ENCODE measurements at regions not wholly inside any gene's neighbourhood (a gene's known extent, or its start where the extent isn't known, plus 50 kb on each side); places are given as distances from the start of the nearest gene placed in this dataset.

DNA sequence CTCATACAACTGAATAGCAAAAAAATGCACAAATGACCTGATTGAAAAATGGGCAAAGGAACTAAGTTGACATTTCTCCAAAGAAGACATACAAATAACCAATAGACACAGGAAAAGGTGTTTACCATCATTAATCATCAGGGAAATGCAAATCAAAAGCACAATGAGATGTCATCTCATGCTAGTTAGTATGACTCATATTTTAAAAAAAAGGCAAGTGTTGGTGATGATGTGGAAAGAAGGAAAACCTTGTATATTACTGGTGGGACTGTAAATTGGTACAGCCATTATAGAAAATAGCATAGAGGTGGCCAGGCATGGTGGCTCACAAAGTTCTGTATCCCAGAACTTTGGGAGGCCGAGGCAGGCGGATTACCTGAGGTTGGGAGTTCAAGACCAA is 232.5 kb upstream of the ZFHX3 start:
- DNase-seq (ENCODE audit: low spot score in 2 of 2) = no peak
- WGBS, 2 donors = 96 to 97% methylated on average over 2 of the region's 2 CpGs
- Histone ChIP-seq H3K27me3 (no peaks in the 10 kb centered on the region), H3K27ac (no peak overlapping the region), H3K36me3 (no peaks in the 10 kb centered on the region), H3K9me3 (no peaks in the 10 kb centered on the region), H3K4me1 (no peaks in the 10 kb centered on the region), H3K4me3 (no peak overlapping the region)
- TF ChIP-seq, protein P1, sequence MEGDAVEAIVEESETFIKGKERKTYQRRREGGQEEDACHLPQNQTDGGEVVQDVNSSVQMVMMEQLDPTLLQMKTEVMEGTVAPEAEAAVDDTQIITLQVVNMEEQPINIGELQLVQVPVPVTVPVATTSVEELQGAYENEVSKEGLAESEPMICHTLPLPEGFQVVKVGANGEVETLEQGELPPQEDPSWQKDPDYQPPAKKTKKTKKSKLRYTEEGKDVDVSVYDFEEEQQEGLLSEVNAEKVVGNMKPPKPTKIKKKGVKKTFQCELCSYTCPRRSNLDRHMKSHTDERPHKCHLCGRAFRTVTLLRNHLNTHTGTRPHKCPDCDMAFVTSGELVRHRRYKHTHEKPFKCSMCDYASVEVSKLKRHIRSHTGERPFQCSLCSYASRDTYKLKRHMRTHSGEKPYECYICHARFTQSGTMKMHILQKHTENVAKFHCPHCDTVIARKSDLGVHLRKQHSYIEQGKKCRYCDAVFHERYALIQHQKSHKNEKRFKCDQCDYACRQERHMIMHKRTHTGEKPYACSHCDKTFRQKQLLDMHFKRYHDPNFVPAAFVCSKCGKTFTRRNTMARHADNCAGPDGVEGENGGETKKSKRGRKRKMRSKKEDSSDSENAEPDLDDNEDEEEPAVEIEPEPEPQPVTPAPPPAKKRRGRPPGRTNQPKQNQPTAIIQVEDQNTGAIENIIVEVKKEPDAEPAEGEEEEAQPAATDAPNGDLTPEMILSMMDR (IDR thresholded peaks at IDR 0.05) = no peak
- TF ChIP-seq POLR2A (IDR thresholded peaks at IDR 0.05) = no peak
- TF ChIP-seq EP300 (IDR thresholded peaks at IDR 0.05) = no peak

DNA sequence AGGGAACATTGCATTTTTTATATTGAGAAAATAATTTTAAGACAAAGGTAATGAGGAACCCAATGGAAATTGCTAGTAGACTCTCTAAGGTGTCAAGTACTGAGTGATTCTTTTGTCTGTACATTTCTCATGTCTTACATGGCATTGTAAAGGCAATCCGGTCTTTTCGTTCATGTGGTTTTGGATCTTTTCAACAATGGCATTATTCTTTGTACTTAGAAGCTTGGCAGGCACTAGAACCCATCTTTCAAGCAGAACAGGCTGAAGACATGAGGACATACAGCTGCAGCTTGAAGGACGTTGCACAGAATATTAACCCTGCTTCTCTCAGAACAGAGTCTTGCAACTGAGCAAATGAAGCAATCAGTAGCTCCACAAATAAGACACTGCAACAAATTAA is 231.5 kb upstream of the ZFHX3 start:
- H3K4me1 ChIP-seq = no peaks in the 10 kb centered on the region
- no peak overlapping the region for H3K27ac ChIP-seq
- no peak overlapping the region for H3K4me3 ChIP-seq
- H3K27me3 ChIP-seq = no peaks in the 10 kb centered on the region
- no peaks in the 10 kb centered on the region for H3K9me3 ChIP-seq
- WGBS, 2 donors = 49 to 55% methylated on average over 3 of the region's 3 CpGs
- TF ChIP-seq, protein P1 (IDR thresholded peaks at IDR 0.05) = no peak
- TF ChIP-seq POLR2A (IDR thresholded peaks at IDR 0.05) (no peak), EP300 (IDR thresholded peaks at IDR 0.05) (no peak)
- DNase-seq (ENCODE audit: low spot score in 2 of 2) = no peak
- no peaks in the 10 kb centered on the region for H3K36me3 ChIP-seq

DNA sequence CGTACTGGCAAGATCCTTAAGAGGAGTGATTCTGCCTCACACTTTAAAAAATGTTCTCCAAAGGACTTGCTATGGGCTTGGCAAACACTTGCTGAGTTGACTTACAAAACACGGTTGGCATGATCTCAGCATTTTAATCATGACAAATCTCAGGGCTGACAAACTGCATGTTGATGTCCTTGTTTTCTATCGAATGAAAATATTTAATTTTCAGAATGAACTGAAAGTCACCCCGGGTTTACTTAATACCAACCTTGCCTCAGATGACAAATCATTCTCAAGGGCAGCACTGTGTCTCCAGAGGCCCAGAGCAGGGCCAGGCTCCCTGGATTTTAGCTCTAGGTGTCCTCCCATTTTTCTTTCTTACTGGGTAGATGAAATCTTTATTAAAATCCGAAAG is 229.1 kb upstream of the ZFHX3 start:
- TF ChIP-seq, protein P1 (IDR thresholded peaks at IDR 0.05) = no peak
- TF ChIP-seq POLR2A (IDR thresholded peaks at IDR 0.05) (no peak), EP300 (IDR thresholded peaks at IDR 0.05) (no peak)
- Histone ChIP-seq H3K4me3 (no peak overlapping the region), H3K4me1 (no peaks in the 10 kb centered on the region), H3K9me3 (no peaks in the 10 kb centered on the region), H3K27ac (no peak overlapping the region), H3K36me3 (no peaks in the 10 kb centered on the region), H3K27me3 (no peaks in the 10 kb centered on the region)
- 76 to 79% methylated on average over 5 of the region's 5 CpGs for WGBS, 2 donors
- DNase-seq (ENCODE audit: low spot score in 2 of 2) = no peak

DNA sequence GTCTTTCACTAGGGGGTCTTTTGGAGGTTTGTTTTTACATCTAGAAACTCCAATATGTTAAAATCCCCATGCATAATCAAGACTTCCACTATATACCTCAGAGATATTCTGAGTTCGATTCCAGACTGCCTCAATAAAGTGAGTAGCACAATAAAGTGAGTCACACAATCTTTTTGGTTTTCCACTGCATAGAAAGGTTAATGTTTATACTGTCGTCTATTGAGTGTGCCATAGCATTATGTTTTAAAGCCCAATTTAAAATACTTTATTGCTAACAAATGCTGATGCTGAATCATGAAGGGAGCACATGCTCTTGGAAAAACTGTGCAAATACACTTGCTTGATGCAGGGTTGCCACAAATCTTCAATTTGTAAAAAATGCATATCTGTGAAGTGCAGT is 227.5 kb upstream of the ZFHX3 start:
- no peaks in the 10 kb centered on the region for H3K4me1 ChIP-seq
- no peaks in the 10 kb centered on the region for H3K27me3 ChIP-seq
- no peak for DNase-seq (ENCODE audit: low spot score in 2 of 2)
- 77 to 78% methylated on average over 2 of the region's 2 CpGs for WGBS, 2 donors
- H3K36me3 ChIP-seq = no peaks in the 10 kb centered on the region
- no peaks in the 10 kb centered on the region for H3K9me3 ChIP-seq
- H3K27ac ChIP-seq = no peak overlapping the region
- H3K4me3 ChIP-seq = no peak overlapping the region
- TF ChIP-seq, protein P1 (IDR thresholded peaks at IDR 0.05) = no peak
- no peak for TF ChIP-seq EP300 (IDR thresholded peaks at IDR 0.05)
- no peak for TF ChIP-seq POLR2A (IDR thresholded peaks at IDR 0.05)

DNA sequence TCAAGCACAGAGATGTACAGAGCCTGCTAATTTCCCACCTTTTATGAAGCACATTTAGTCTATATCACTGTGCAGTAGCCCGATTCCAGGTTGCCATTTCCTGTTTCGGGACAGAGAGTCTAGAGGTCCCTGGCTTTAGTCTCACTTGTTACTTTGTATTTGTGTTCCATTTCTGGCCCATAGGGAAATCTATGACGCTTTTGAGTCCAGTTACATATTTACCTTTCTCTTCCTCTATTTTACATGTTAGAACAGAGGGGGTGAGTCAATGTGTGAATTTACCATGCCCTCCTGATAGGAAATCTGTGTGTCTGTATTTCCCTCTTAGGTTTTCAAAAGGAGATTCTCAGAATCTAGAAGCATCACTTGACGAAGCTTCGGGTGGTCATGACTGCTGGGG is 227.1 kb upstream of the ZFHX3 start:
- Histone ChIP-seq H3K4me1 (no peaks in the 10 kb centered on the region), H3K27ac (no peak overlapping the region), H3K36me3 (no peaks in the 10 kb centered on the region), H3K9me3 (no peaks in the 10 kb centered on the region), H3K4me3 (no peak overlapping the region), H3K27me3 (no peaks in the 10 kb centered on the region)
- DNase-seq (ENCODE audit: low spot score in 2 of 2) = no peak
- WGBS, 2 donors = 76 to 77% methylated on average over 4 to 5 of the region's 5 CpGs
- TF ChIP-seq POLR2A (IDR thresholded peaks at IDR 0.05) = no peak
- TF ChIP-seq, protein P1 (IDR thresholded peaks at IDR 0.05) = no peak
- no peak for TF ChIP-seq EP300 (IDR thresholded peaks at IDR 0.05)

Measured in tibial nerve (tissue), 4 donors.